GM12878 (cell line): ENCODE measurements at regions not wholly inside any gene's neighbourhood (a gene's known extent, or its start where the extent isn't known, plus 50 kb on each side); places are given as distances from the start of the nearest gene placed in this dataset.

ENCODE experiments used
- BACH1 ChIP-seq: fragments of 450-650 bp; IDR thresholded peaks from 2 replicates; pipeline ENCODE4 v1.6.1; 2017; ENCODE audit warnings: mild to moderate bottlenecking, borderline replicate concordance
- EP300 ChIP-seq, 2 experiments: fragments of 150-350 bp in 1 of 2; IDR thresholded peaks; 2 replicates each; pipeline ENCODE4 v1.6.1; 2011 to 2012; ENCODE audit warnings: low read depth in 2 of 2, low read length in 2 of 2, borderline replicate concordance in 1 of 2, improper control_type of control experiment in 1 of 2, inconsistent platforms in 1 of 2; ENCODE audit not compliant: control insufficient read depth in 1 of 2
- TAF1 ChIP-seq: IDR thresholded peaks from 2 replicates; pipeline ENCODE4 v1.6.1; 2011; ENCODE audit warnings: mild to moderate bottlenecking, low read depth, low read length, borderline replicate concordance
- YY1 ChIP-seq: IDR thresholded peaks from 2 replicates; pipeline ENCODE4 v1.6.1; 2011; ENCODE audit warnings: low read depth, mild to moderate bottlenecking, low read length
- ZNF24 ChIP-seq: fragments of 450-650 bp; IDR thresholded peaks from 2 replicates; pipeline ENCODE4 v1.6.1; 2017; ENCODE audit warnings: antibody characterized with exemption, mild to moderate bottlenecking
- TF ChIP-seq, protein P1 (sequence below), 3 experiments: IDR thresholded peaks in 2 of 3; conservative IDR thresholded peaks in 1 of 3; 2 replicates each; pipeline ENCODE4 v1.5.1; 2011; ENCODE audit warnings: low read depth in 3 of 3, low read length in 3 of 3, mild to moderate bottlenecking in 3 of 3, control low read depth in 2 of 3, moderate library complexity in 2 of 3, inconsistent platforms in 1 of 3, mixed read lengths in 1 of 3; ENCODE audit not compliant: control insufficient read depth in 2 of 3, insufficient read depth in 1 of 3; ENCODE audit errors: extremely low read depth in 1 of 3
- TF ChIP-seq, protein P2 (sequence below): IDR thresholded peaks from 2 replicates; pipeline ENCODE4 v1.6.1; 2012; ENCODE audit warnings: low read length, inconsistent platforms

DNA sequence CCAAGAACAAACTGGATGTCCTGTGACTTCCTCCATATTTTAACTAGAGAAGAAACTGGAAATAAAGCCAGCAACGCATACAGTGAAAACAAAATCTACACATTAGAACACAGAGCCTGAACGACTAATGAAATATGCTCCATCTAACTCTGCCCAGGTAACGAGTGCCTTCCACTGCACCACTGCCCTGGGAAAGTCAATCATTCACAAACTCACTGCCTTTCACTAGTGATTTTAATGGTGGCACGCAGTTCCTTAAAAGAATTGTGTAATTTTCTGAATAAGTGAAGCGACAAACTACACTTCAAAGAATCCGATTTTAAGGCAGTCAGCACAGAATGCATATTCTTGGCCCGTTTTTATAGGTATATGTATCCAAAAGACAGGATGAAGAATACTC is 416.0 kb downstream of the SHQ1 start:
- TF ChIP-seq EP300 (IDR thresholded peaks at IDR 0.05; ENCODE audit: borderline replicate concordance in 1 of 2, control insufficient read depth in 1 of 2, low read depth in 2 of 2, low read length in 2 of 2) (no peak), BACH1 (no peak), ZNF24 (no peak), YY1 (no peak), TAF1 (no peak)
- TF ChIP-seq, protein P1, sequence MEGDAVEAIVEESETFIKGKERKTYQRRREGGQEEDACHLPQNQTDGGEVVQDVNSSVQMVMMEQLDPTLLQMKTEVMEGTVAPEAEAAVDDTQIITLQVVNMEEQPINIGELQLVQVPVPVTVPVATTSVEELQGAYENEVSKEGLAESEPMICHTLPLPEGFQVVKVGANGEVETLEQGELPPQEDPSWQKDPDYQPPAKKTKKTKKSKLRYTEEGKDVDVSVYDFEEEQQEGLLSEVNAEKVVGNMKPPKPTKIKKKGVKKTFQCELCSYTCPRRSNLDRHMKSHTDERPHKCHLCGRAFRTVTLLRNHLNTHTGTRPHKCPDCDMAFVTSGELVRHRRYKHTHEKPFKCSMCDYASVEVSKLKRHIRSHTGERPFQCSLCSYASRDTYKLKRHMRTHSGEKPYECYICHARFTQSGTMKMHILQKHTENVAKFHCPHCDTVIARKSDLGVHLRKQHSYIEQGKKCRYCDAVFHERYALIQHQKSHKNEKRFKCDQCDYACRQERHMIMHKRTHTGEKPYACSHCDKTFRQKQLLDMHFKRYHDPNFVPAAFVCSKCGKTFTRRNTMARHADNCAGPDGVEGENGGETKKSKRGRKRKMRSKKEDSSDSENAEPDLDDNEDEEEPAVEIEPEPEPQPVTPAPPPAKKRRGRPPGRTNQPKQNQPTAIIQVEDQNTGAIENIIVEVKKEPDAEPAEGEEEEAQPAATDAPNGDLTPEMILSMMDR (IDR thresholded peaks at IDR 0.05 in 2 of 3, conservative IDR thresholded peaks at IDR 0.05 in 1 of 3; ENCODE audit: control insufficient read depth in 2 of 3, extremely low read depth in 1 of 3, insufficient read depth in 1 of 3, low read depth in 3 of 3, low read length in 3 of 3) = no peak
- TF ChIP-seq, protein P2, sequence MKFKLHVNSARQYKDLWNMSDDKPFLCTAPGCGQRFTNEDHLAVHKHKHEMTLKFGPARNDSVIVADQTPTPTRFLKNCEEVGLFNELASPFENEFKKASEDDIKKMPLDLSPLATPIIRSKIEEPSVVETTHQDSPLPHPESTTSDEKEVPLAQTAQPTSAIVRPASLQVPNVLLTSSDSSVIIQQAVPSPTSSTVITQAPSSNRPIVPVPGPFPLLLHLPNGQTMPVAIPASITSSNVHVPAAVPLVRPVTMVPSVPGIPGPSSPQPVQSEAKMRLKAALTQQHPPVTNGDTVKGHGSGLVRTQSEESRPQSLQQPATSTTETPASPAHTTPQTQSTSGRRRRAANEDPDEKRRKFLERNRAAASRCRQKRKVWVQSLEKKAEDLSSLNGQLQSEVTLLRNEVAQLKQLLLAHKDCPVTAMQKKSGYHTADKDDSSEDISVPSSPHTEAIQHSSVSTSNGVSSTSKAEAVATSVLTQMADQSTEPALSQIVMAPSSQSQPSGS = no peak
